Upper lobe of right lung (tissue), 1 donor: ENCODE measurements at regions not wholly inside any gene's neighbourhood (a gene's known extent, or its start where the extent isn't known, plus 50 kb on each side); places are given as distances from the start of the nearest gene placed in this dataset.

Experiments
- ATAC-seq: fragments of 200-7000 bp; cut with Tn5 transposase; one replicate; pipeline ENCODE4 v1.9.1; 2020; ENCODE audit warnings: mild to moderate bottlenecking, moderate library complexity
- DNase-seq: peaks from one replicate; pipeline ENCODE4 v3.0.0-alpha.2; 2020
- H3K27ac ChIP-seq: fragments of 200-600 bp; one replicate; pipeline ENCODE4 v1.8.0; 2022
- H3K27me3 ChIP-seq: fragments of 200-600 bp; one replicate; pipeline ENCODE4 v1.8.0; 2022; ENCODE audit warnings: mild to moderate bottlenecking
- H3K36me3 ChIP-seq: fragments of 200-600 bp; one replicate; pipeline ENCODE4 v1.8.0; 2022
- H3K4me1 ChIP-seq: fragments of 200-600 bp; one replicate; pipeline ENCODE4 v1.8.0; 2022
- H3K4me3 ChIP-seq: fragments of 200-600 bp; one replicate; pipeline ENCODE4 v1.8.0; 2022; ENCODE audit warnings: mild to moderate bottlenecking
- H3K9me3 ChIP-seq: fragments of 200-600 bp; one replicate; pipeline ENCODE4 v1.8.0; 2022
- CTCF ChIP-seq: fragments of 200-600 bp; IDR thresholded peaks from one replicate; pipeline ENCODE4 v1.8.0; 2022; ENCODE audit warnings: antibody characterized with exemption
- intact Hi-C: fragments of 100-400 bp; cut with DNase I; formaldehyde crosslinking; loops from one replicate; pipeline ENCODE4 v1.11.0; 2022
- donor health status: DM: no; HTN: yes; CAD: no; lungs with severe emphysema.

GRCh38 chr3:20842594-20843436 lies 656.8 kb upstream of the SGO1 start:
- H3K27me3 ChIP-seq = no peaks in the 10 kb centered on the region
- H3K4me1 ChIP-seq = no peaks in the 10 kb centered on the region
- no peak overlapping the region for H3K4me3 ChIP-seq
- intact Hi-C loops = no loop called here
- DNase-seq = no peak
- no peak for ATAC-seq
- H3K9me3 ChIP-seq = no peaks in the 10 kb centered on the region
- no peaks in the 10 kb centered on the region for H3K36me3 ChIP-seq
- no peak for TF ChIP-seq CTCF
- no peak overlapping the region for H3K27ac ChIP-seq

GRCh38 chr3:20842002-20842401 lies 656.0 kb upstream of the SGO1 start:
- Histone ChIP-seq H3K27me3 (no peaks in the 10 kb centered on the region), H3K36me3 (no peaks in the 10 kb centered on the region), H3K4me3 (no peak overlapping the region), H3K9me3 (no peaks in the 10 kb centered on the region), H3K4me1 (no peaks in the 10 kb centered on the region), H3K27ac (no peak overlapping the region)
- DNase-seq = no peak
- no peak for ATAC-seq
- intact Hi-C loops = no loop called here
- TF ChIP-seq CTCF = no peak

- H3K4me3 ChIP-seq = no peak overlapping the region
- ATAC-seq = no peak
- TF ChIP-seq CTCF = no peak
- H3K9me3 ChIP-seq = no peaks in the 10 kb centered on the region
- H3K27me3 ChIP-seq = no peaks in the 10 kb centered on the region
- no peaks in the 10 kb centered on the region for H3K36me3 ChIP-seq
- intact Hi-C loops = no loop called here
- no peak overlapping the region for H3K27ac ChIP-seq
- DNase-seq = no peak
- H3K4me1 ChIP-seq = no peaks in the 10 kb centered on the region
Observed at GRCh38 chr3:20837676-20838302, 651.8 kb upstream of the SGO1 start.

- TF ChIP-seq CTCF = no peak
- intact Hi-C loops = no loop called here
- H3K4me1 ChIP-seq = no peaks in the 10 kb centered on the region
Observed at GRCh38 chr3:20836801-20837200, 650.8 kb upstream of the SGO1 start.

GRCh38 chr3:20832963-20833362 lies 647.0 kb upstream of the SGO1 start:
- TF ChIP-seq CTCF = no peak
- no peaks in the 10 kb centered on the region for H3K36me3 ChIP-seq
- no peaks in the 10 kb centered on the region for H3K9me3 ChIP-seq
- intact Hi-C loops = no loop called here
- no peak overlapping the region for H3K27ac ChIP-seq
- DNase-seq = no peak
- H3K27me3 ChIP-seq = no peaks in the 10 kb centered on the region
- ATAC-seq = no peak
- no peaks in the 10 kb centered on the region for H3K4me1 ChIP-seq
- no peak overlapping the region for H3K4me3 ChIP-seq

More at GRCh38 chr3:20836801-20837200, 650.8 kb upstream of the SGO1 start:
- Histone ChIP-seq H3K4me3 (no peak overlapping the region), H3K9me3 (no peaks in the 10 kb centered on the region), H3K36me3 (no peaks in the 10 kb centered on the region), H3K27me3 (no peaks in the 10 kb centered on the region), H3K27ac (no peak overlapping the region)
- DNase-seq = no peak
- ATAC-seq = no peak
